WI38 (cell line): ENCODE measurements at regions not wholly inside any gene's neighbourhood (a gene's known extent, or its start where the extent isn't known, plus 50 kb on each side); places are given as distances from the start of the nearest gene placed in this dataset.

Experiments used
- H3K4me3 ChIP-seq: 2 replicates; pipeline ENCODE4 v1.5.1; 2011; ENCODE audit warnings: low read depth, mild to moderate bottlenecking, control low read depth, low read length
- TF ChIP-seq, protein P1 (sequence below): IDR thresholded peaks from 2 replicates; pipeline ENCODE4 v1.5.1; 2012; ENCODE audit warnings: low read depth, mild to moderate bottlenecking, control low read depth, low read length

DNA sequence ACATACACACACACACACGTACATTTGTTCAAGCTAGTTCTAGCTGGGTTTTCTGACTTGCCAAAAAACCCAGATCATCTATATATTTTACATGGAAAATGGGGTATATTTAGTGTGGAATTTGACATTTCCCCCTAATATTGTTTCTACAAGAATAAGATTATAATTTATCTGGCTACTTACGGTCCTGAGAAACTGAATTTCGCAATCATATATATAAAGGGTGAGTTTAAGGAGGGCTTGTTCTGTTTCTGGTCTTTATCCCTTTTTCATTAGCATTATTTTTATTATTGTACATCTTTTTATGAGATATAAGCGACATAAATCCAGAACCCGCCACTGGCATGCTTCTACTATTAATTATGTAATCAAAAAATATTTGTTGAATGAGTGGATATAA is 528.9 kb downstream of the TMX3 start:
- H3K4me3 ChIP-seq, result no peak overlapping the region
- TF ChIP-seq, protein P1, sequence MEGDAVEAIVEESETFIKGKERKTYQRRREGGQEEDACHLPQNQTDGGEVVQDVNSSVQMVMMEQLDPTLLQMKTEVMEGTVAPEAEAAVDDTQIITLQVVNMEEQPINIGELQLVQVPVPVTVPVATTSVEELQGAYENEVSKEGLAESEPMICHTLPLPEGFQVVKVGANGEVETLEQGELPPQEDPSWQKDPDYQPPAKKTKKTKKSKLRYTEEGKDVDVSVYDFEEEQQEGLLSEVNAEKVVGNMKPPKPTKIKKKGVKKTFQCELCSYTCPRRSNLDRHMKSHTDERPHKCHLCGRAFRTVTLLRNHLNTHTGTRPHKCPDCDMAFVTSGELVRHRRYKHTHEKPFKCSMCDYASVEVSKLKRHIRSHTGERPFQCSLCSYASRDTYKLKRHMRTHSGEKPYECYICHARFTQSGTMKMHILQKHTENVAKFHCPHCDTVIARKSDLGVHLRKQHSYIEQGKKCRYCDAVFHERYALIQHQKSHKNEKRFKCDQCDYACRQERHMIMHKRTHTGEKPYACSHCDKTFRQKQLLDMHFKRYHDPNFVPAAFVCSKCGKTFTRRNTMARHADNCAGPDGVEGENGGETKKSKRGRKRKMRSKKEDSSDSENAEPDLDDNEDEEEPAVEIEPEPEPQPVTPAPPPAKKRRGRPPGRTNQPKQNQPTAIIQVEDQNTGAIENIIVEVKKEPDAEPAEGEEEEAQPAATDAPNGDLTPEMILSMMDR, result no peak

DNA sequence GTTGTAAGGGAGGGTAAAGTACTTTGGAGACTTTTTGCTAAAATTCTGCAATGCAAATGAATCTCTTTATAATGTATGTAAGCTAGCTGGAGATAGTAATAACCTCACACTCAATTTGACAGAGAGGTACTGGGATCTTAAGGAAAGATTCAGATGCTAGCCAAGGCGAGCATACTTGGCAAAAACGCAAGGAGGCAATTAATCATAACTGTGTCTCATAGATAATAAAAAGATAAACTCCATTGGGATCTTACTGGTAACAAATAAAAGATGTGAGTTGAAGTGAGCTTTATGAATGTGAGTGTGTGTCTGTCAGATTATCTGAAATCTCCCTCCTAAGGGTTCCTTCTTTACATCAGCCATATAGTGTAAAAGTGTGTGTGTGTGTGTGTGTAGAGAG is 533.0 kb downstream of the TMX3 start:
- H3K4me3 ChIP-seq, result no peak overlapping the region
- TF ChIP-seq, protein P1, result no peak

DNA sequence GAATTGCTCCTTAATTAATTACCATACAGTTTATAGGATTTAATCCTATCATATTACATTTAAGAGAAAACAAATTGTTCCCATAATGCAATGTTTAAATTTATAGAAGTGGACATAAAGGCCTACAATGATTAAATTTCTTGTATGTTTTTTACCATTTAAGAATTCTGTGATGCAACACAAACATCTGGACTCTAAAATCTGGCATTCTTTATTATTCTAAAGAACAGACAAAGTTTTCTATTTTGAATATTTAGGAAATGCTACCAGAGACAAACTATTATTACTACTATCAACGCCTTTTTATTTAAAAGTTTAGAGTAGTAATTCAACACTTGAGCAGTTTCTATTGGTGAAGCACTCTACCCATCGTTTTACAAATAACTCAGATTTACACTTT is 535.1 kb downstream of the TMX3 start:
- TF ChIP-seq, protein P1, result no peak

DNA sequence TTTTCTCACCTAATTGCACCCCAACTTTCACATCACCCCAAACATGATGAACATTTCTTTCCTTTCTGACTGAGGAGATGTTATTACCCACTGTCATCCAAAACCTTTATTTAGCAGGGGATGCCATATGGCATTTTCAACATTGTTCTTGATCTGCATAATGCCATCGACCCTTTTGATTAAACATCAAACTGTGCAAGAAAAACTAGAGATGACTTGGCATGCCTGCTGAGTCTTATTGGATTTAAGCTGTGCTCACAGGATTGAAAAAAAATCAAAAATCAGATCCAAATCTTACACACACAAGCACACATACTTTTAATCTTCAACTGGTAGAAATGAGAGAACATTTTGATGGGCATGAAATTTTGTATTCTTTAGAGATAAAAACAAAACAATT is 536.0 kb downstream of the TMX3 start:
- H3K4me3 ChIP-seq, result no peak overlapping the region
- TF ChIP-seq, protein P1, result no peak

More for the DNA sequence above, 535.1 kb downstream of the TMX3 start:
- H3K4me3 ChIP-seq, result no peak overlapping the region

DNA sequence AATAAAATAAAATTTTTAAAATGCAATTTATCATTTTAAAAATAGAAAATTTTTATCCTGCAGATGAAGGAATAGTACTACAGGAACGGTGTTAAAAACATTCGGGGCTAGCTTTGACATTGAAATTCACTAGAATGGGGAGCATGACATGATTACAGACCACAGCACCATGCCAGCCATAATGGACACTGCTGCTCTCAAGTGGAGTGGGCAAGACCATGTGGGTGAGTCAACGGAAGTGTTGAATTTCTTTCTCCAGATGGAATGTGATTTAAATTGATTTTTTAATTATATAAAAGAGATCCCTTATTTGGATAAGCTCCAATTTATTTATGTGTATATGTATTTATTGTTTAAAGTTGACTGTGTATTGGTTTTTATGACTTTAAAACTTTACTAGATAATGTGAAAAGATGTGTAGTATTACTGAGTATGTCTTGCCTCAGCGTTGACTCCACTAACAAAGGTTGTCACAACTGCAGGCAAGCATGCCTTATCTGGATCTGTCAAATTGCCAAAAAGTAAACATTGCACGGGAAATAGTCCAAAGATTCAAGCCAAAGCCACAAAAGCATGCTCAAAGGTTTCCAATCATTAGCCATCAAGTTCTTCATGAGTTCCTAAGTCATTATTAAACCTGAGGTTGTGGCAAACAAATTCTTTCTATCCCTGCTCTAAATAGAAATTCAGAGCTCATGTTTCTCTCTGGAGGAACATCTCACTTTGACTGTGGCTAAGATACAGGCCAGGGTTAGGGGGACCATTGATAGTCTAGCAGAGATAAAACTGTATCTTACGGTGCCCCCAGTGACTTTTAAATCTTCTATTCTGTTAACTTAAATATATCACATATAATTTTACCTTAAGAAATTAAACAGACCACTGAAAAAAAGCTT is 536.9 kb downstream of the TMX3 start:
- TF ChIP-seq, protein P1, result no peak
- no peak overlapping the region for H3K4me3 ChIP-seq

DNA sequence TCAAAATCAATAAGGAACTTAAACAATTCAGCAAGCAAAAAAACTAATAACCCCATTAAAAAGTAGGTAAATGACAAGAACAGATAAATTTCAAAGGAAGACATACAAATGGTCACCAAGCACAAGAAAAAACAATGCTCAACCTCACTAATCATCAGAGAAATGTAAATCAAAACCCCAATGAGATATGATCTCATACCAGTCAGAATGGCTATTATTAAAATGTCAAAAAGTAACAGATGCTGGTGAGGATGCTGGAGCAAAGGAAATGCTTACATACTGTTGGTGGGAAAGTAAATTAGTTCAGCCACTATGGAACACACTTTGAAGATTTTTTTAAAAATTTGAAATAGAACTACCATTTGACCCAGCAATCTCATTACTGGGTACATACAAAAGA is 538.0 kb downstream of the TMX3 start:
- no peak overlapping the region for H3K4me3 ChIP-seq
- TF ChIP-seq, protein P1, result no peak

DNA sequence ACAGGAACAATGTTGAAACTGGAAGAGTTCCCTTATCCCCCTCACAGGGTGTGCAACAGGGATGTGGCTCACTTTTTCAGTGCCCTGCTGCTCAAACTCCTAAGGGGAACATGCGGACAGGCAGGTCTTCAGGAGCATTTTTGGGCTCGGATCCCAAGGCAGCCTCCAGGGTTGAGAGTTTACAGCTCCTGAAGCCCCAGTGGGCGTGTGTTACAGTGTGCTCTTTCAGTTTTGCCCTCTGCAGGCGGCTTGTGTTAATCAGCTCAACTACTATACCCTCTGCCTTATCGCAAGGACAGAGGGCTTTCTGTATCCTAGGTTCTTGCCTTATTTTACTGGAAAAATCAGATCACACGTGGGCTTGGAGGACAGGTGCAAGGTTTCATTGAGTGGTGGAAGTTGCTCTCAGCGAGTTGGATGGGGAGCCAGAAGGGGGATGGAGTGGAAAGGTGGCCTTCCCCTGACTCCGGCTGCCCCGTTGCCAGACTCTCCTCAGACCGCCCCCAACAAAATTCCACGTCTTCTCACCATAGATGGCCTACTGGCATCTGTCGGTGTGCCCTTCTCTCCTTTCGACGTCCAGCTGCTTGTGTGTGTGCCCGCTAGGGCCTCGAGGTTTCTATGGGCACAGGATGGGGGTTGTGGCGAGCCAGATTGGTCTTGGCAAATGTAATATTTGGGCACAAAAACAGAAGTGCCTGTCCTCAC is 541.9 kb downstream of the TMX3 start:
- H3K4me3 ChIP-seq, result no peak overlapping the region
- TF ChIP-seq, protein P1, result no peak
